SK-N-SH treated with all-trans-retinoic acid at 6 μM for 48 hours (cell line): ENCODE measurements at regions not wholly inside any gene's neighbourhood (a gene's known extent, or its start where the extent isn't known, plus 50 kb on each side); places are given as distances from the start of the nearest gene placed in this dataset.
"Not testable (repeated sequence)": the region's sequence is repeated elsewhere in the genome, so short reads cannot be mapped to it uniquely, and the experiment has no call there.

Experiments
- ATAC-seq: fragments of 200-7000 bp; cut with Tn5 transposase; 3 replicates; pipeline ENCODE4 v1.9.1; 2020; ENCODE audit warnings: mild to moderate bottlenecking, moderate library complexity
- ARNTL ChIP-seq: fragments of 450-650 bp; formaldehyde crosslinking; IDR thresholded peaks from 2 replicates; pipeline ENCODE4 v1.5.0; 2020; ENCODE audit warnings: low read depth, mild to moderate bottlenecking, moderate library complexity, borderline replicate concordance
- BACH2 ChIP-seq: fragments of 250-450 bp; sonication (Bioruptor Pico); IDR thresholded peaks from 2 replicates; pipeline ENCODE4 v1.9.0; 2021; ENCODE audit warnings: mild to moderate bottlenecking, borderline replicate concordance
- CREB5 ChIP-seq: fragments of 250-450 bp; sonication (Bioruptor Pico); IDR thresholded peaks from 2 replicates; pipeline ENCODE4 v1.5.1; 2020; ENCODE audit warnings: low read depth, mild to moderate bottlenecking, moderate library complexity
- CSDC2 ChIP-seq: fragments of 250-450 bp; sonication (Bioruptor Pico); IDR thresholded peaks from 2 replicates; pipeline ENCODE4 v1.5.0; 2020; ENCODE audit warnings: mild to moderate bottlenecking, moderate library complexity
- ESRRG ChIP-seq: fragments of 250-450 bp; sonication (Bioruptor Pico); IDR thresholded peaks from 2 replicates; pipeline ENCODE4 v1.6.1; 2021; ENCODE audit warnings: mild to moderate bottlenecking
- GLIS3 ChIP-seq: fragments of 250-450 bp; sonication (Bioruptor Pico); IDR thresholded peaks from 2 replicates; pipeline ENCODE4 v1.5.0; 2020; ENCODE audit warnings: mild to moderate bottlenecking, moderate library complexity
- ISL1 ChIP-seq: fragments of 250-450 bp; sonication (Bioruptor Pico); IDR thresholded peaks from 2 replicates; pipeline ENCODE4 v2.1.2; 2022; ENCODE audit warnings: mild to moderate bottlenecking, moderate library complexity
- OSR1 ChIP-seq: fragments of 250-450 bp; sonication (Bioruptor Pico); IDR thresholded peaks from 2 replicates; pipeline ENCODE4 v1.8.0; 2022; ENCODE audit warnings: moderate library complexity, mild to moderate bottlenecking, inconsistent platforms
- POU6F1 ChIP-seq: fragments of 250-450 bp; sonication (Bioruptor Pico); IDR thresholded peaks from 2 replicates; pipeline ENCODE4 v1.8.0; 2021; ENCODE audit warnings: low read depth, mild to moderate bottlenecking, moderate library complexity, borderline replicate concordance
- PPARA ChIP-seq: fragments of 250-450 bp; sonication (Bioruptor Pico); IDR thresholded peaks from 2 replicates; pipeline ENCODE4 v1.5.0; 2020; ENCODE audit warnings: mild to moderate bottlenecking, borderline replicate concordance
- RARB ChIP-seq: fragments of 250-450 bp; sonication (Bioruptor Pico); IDR thresholded peaks from 2 replicates; pipeline ENCODE4 v1.8.0; 2021; ENCODE audit warnings: mild to moderate bottlenecking, moderate library complexity
- SNAI2 ChIP-seq: fragments of 250-450 bp; sonication (Bioruptor Pico); IDR thresholded peaks from 2 replicates; pipeline ENCODE4 v1.5.0; 2020; ENCODE audit warnings: mild to moderate bottlenecking, moderate library complexity
- TCF4 ChIP-seq: fragments of 250-450 bp; sonication (Bioruptor Pico); IDR thresholded peaks from 2 replicates; pipeline ENCODE4 v1.8.0; 2021; ENCODE audit warnings: mild to moderate bottlenecking, moderate library complexity, borderline replicate concordance
- TSHZ2 ChIP-seq: fragments of 250-450 bp; sonication (Bioruptor Pico); IDR thresholded peaks from 2 replicates; pipeline ENCODE4 v1.5.0; 2020; ENCODE audit warnings: mild to moderate bottlenecking, moderate library complexity
- ZFP3 ChIP-seq: fragments of 250-450 bp; sonication (Bioruptor Pico); IDR thresholded peaks from 2 replicates; pipeline ENCODE4 v1.5.0; 2020; ENCODE audit warnings: mild to moderate bottlenecking, moderate library complexity
- ZNF565 ChIP-seq: fragments of 450-650 bp; formaldehyde crosslinking; conservative IDR thresholded peaks from 2 replicates; pipeline ENCODE4 v1.5.0; 2020; ENCODE audit warnings: low read depth, mild to moderate bottlenecking, moderate library complexity
- ZNF70 ChIP-seq: fragments of 450-650 bp; formaldehyde crosslinking; IDR thresholded peaks from 2 replicates; pipeline ENCODE4 v1.5.0; 2020; ENCODE audit warnings: mild to moderate bottlenecking, moderate library complexity
- TF ChIP-seq, protein P1 (sequence below): fragments of 250-450 bp; sonication (Bioruptor Pico); IDR thresholded peaks from 2 replicates; pipeline ENCODE4 v1.5.1; 2021; ENCODE audit warnings: mild to moderate bottlenecking, moderate library complexity
- TF ChIP-seq, protein P2 (sequence below): fragments of 250-450 bp; sonication (Bioruptor Pico); IDR thresholded peaks from 2 replicates; pipeline ENCODE4 v1.8.0; 2020; ENCODE audit warnings: mild to moderate bottlenecking, moderate library complexity, borderline replicate concordance

GRCh38 chr2:18966131-18966530 lies 376.8 kb upstream of the NT5C1B start:
- ATAC-seq = no peak
- no peak for TF ChIP-seq CSDC2

GRCh38 chr2:18963739-18964256 lies 374.4 kb upstream of the NT5C1B start:
- not testable (repeated sequence) for ATAC-seq

DNA sequence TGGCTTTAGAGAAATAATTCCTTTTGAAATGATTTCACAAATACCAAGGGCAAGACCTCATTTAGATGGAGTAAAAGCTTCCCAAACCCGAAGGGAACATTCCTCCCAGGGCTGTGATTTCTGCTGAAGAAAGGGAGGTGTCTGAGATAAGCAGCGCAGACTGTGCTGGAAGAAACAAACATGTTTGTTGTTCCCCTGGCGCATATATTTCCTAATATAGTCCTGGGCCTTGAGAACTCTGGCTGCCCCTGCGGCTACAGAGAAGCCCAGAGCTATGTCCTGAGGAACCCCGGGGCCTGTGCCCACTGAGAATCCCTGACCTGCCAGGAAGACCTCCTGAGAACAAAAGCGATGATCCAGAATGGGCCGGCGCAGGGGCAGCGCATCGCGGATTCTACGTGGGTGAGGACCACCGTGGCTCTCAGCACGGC lies 372.6 kb upstream of the NT5C1B start:
- ATAC-seq = no peak
- TF ChIP-seq ZNF70 (no peak), PPARA (no peak), ARNTL (CRISPR knock-in tag) (no peak), CREB5 (CRISPR knock-in tag) (no peak), ESRRG (CRISPR knock-in tag) (no peak), RARB (CRISPR knock-in tag) (no peak), TSHZ2 (CRISPR knock-in tag) (no peak), BACH2 (no peak), TCF4 (CRISPR knock-in tag) (no peak), OSR1 (CRISPR knock-in tag) (no peak), ZNF565 (CRISPR knock-in tag) (no peak), ZFP3 (CRISPR knock-in tag) (no peak), GLIS3 (CRISPR knock-in tag) (no peak), ISL1 (CRISPR knock-in tag) (no peak)
- TF ChIP-seq, protein P1, sequence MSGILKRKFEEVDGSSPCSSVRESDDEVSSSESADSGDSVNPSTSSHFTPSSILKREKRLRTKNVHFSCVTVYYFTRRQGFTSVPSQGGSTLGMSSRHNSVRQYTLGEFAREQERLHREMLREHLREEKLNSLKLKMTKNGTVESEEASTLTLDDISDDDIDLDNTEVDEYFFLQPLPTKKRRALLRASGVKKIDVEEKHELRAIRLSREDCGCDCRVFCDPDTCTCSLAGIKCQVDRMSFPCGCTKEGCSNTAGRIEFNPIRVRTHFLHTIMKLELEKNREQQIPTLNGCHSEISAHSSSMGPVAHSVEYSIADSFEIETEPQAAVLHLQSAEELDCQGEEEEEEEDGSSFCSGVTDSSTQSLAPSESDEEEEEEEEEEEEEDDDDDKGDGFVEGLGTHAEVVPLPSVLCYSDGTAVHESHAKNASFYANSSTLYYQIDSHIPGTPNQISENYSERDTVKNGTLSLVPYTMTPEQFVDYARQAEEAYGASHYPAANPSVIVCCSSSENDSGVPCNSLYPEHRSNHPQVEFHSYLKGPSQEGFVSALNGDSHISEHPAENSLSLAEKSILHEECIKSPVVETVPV (CRISPR knock-in tag) = no peak

DNA sequence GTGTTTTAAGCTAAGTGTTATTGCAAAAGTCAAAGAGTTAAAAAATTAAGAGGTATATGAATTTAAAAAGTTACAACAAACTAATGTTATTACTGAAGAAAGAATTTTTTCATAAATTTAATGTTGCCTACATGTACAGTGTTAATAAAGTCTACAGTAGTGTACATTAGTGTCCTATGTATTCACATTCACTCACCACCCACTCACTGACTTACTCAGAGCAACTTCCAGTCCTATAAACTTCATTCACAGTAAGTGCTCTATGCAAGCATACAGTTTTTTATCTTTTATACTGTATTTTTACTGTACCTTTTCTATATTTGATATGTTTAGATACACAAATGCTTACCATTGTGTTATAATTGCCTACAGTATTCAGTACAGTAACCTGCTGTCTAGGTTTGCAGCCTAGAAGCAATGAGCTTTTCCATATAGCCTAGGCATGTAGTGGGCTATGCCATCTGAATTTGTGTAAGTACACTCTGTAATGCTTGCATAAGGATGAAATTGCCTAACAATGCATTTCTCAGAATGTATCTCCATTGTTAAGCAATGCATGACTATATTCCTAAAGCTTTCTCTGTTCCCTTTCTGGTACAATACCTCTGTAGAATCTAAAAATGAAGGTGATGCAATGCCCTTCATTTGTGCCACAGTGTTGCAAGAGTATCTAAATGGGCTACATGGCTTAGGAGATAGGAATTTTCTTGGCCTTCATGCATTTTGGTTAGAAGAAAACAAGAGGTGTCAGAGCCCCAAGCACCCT lies 370.8 kb upstream of the NT5C1B start:
- no peak for TF ChIP-seq SNAI2
- no peak for TF ChIP-seq TSHZ2 (CRISPR knock-in tag)
- TF ChIP-seq RARB (CRISPR knock-in tag) = no peak
- TF ChIP-seq TCF4 (CRISPR knock-in tag) = no peak
- TF ChIP-seq POU6F1 (CRISPR knock-in tag) = no peak
- TF ChIP-seq, protein P2, sequence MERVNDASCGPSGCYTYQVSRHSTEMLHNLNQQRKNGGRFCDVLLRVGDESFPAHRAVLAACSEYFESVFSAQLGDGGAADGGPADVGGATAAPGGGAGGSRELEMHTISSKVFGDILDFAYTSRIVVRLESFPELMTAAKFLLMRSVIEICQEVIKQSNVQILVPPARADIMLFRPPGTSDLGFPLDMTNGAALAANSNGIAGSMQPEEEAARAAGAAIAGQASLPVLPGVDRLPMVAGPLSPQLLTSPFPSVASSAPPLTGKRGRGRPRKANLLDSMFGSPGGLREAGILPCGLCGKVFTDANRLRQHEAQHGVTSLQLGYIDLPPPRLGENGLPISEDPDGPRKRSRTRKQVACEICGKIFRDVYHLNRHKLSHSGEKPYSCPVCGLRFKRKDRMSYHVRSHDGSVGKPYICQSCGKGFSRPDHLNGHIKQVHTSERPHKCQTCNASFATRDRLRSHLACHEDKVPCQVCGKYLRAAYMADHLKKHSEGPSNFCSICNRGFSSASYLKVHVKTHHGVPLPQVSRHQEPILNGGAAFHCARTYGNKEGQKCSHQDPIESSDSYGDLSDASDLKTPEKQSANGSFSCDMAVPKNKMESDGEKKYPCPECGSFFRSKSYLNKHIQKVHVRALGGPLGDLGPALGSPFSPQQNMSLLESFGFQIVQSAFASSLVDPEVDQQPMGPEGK (CRISPR knock-in tag) = no peak
- TF ChIP-seq, all 23 proteins: peak for 0
- no peak for ATAC-seq
